NCI-H187 (cell line): ENCODE measurements at regions not wholly inside any gene's neighbourhood (a gene's known extent, or its start where the extent isn't known, plus 50 kb on each side); places are given as distances from the start of the nearest gene placed in this dataset.

Experiments used
- DNase-seq, 2 experiments: peaks; one replicate each; lab custom pipeline; 2025; lab: John Stamatoyannopoulos, UW

- no peak for DNase-seq
Observed at GRCh38 chr18:47595831-47596501, 334.5 kb downstream of the SMAD2 start.

GRCh38 chr18:47594621-47595086 lies 335.8 kb downstream of the SMAD2 start:
- no peak for DNase-seq

GRCh38 chr18:47593744-47594472 lies 336.6 kb downstream of the SMAD2 start:
- no peak for DNase-seq

GRCh38 chr18:47591429-47591828 lies 339.0 kb downstream of the SMAD2 start:
- no peak for DNase-seq

GRCh38 chr18:47587587-47587986 lies 336.1 kb upstream of the SKOR2 start:
- DNase-seq = no peak

GRCh38 chr18:47586418-47587070 lies 335.1 kb upstream of the SKOR2 start:
- no peak for DNase-seq

- no peak for DNase-seq
Observed at GRCh38 chr18:47585914-47586313, 334.5 kb upstream of the SKOR2 start.

GRCh38 chr18:47585136-47585535 lies 333.7 kb upstream of the SKOR2 start:
- no peak for DNase-seq

GRCh38 chr18:47582093-47582492 lies 330.6 kb upstream of the SKOR2 start:
- no peak for DNase-seq

GRCh38 chr18:47577520-47577919 lies 326.1 kb upstream of the SKOR2 start:
- no peak for DNase-seq

- DNase-seq = no peak
Observed at GRCh38 chr18:47574966-47575365, 323.5 kb upstream of the SKOR2 start.

GRCh38 chr18:47571957-47572356 lies 320.5 kb upstream of the SKOR2 start:
- no peak for DNase-seq

- no peak for DNase-seq
Observed at GRCh38 chr18:47566809-47567208, 315.3 kb upstream of the SKOR2 start.

- no peak for DNase-seq
Observed at GRCh38 chr18:47560723-47561715, 309.6 kb upstream of the SKOR2 start.

GRCh38 chr18:47558110-47558750 lies 306.8 kb upstream of the SKOR2 start:
- no peak for DNase-seq

GRCh38 chr18:47557160-47557559 lies 305.7 kb upstream of the SKOR2 start:
- DNase-seq = no peak

GRCh38 chr18:47552783-47553182 lies 301.3 kb upstream of the SKOR2 start:
- DNase-seq = no peak

- DNase-seq = no peak
Observed at GRCh38 chr18:47550611-47551010, 299.2 kb upstream of the SKOR2 start.

- no peak for DNase-seq
Observed at GRCh38 chr18:47549021-47549540, 297.6 kb upstream of the SKOR2 start.

- no peak for DNase-seq
Observed at GRCh38 chr18:47547539-47548202, 296.2 kb upstream of the SKOR2 start.

GRCh38 chr18:47545613-47546012 lies 294.2 kb upstream of the SKOR2 start:
- no peak for DNase-seq
